H1 (cell line): ENCODE measurements at regions not wholly inside any gene's neighbourhood (a gene's known extent, or its start where the extent isn't known, plus 50 kb on each side); places are given as distances from the start of the nearest gene placed in this dataset.

Experiments used
- CTCF ChIA-PET: fragments of 300-600 bp; sonication (Branson Sonifier 250); formaldehyde crosslinking; loops from one replicate; lab custom pipeline; 2021; ENCODE audit not compliant: partially characterized antibody; lab: Charles Lee
- POLR2A ChIA-PET: fragments of 300-600 bp; sonication (Branson Sonifier 250); formaldehyde crosslinking; loops from one replicate; lab custom pipeline; 2021; ENCODE audit warnings: inconsistent platforms; ENCODE audit not compliant: partially characterized antibody; lab: Charles Lee
- DNase-seq, 2 experiments: peaks; one replicate each; pipeline versions ENCODE4 v3.0.0 to v3.0.0-alpha.2; 2010 to 2022; ENCODE audit warnings: low spot score in 2 of 2, low read depth in 1 of 2, mixed read lengths in 1 of 2
- FAIRE-seq: peaks from 2 replicates; lab custom pipeline; 2011; peaks lifted over from hg19 to GRCh38; lab: Jason Lieb, UNC
- H2AFZ ChIP-seq: 2 replicates; pipeline ENCODE4 v1.8.1; 2012; ENCODE audit warnings: low read length, inconsistent platforms
- H2AK5ac ChIP-seq: 2 replicates; pipeline ENCODE4 v1.6.1; 2013; ENCODE audit warnings: low read depth, low read length
- H2BK120ac ChIP-seq: replicated peaks from 2 replicates; pipeline ENCODE3; 2013; ENCODE audit warnings: low read depth, low read length, inconsistent platforms
- H2BK12ac ChIP-seq: 2 replicates; pipeline ENCODE4 v1.6.1; 2013; ENCODE audit warnings: low read depth, low read length
- H2BK15ac ChIP-seq: 2 replicates; pipeline ENCODE4 v1.6.1; 2013; ENCODE audit warnings: low read length
- H2BK20ac ChIP-seq: 2 replicates; pipeline ENCODE4 v1.6.1; 2013; ENCODE audit warnings: low read length
- H2BK5ac ChIP-seq: 2 replicates; pipeline ENCODE4 v1.6.1; 2013; ENCODE audit warnings: low read depth, low read length
- H3K14ac ChIP-seq: 2 replicates; pipeline ENCODE4 v1.6.1; 2013; ENCODE audit warnings: inconsistent platforms; ENCODE audit not compliant: insufficient read length
- H3K18ac ChIP-seq: 2 replicates; pipeline ENCODE4 v1.6.1; 2013; ENCODE audit warnings: low read length; ENCODE audit errors: extremely low read depth
- H3K23ac ChIP-seq: 2 replicates; pipeline ENCODE4 v1.6.1; 2013; ENCODE audit warnings: inconsistent platforms; ENCODE audit not compliant: insufficient read length
- H3K23me2 ChIP-seq: 2 replicates; pipeline ENCODE4 v1.6.1; 2013; ENCODE audit warnings: low read depth, low read length
- H3K27ac ChIP-seq: 2 replicates; pipeline ENCODE4 v1.6.1; 2011; ENCODE audit warnings: low read depth, low read length, inconsistent platforms
- H3K27me3 ChIP-seq, 4 experiments: replicated peaks in 1 of 4; 1 replicate in 1 of 4; 2 replicates in 3 of 4; pipeline versions ENCODE4 v1.6.1 to v1.8.1; 2011 to 2013; ENCODE audit warnings: low read length in 3 of 4, mild to moderate bottlenecking in 3 of 4, inconsistent platforms in 2 of 4, mixed read lengths in 2 of 4, moderate library complexity in 1 of 4; ENCODE audit not compliant: control insufficient read depth in 3 of 4, insufficient read depth in 3 of 4; ENCODE audit errors: extremely low read depth in 1 of 4
- H3K36me3 ChIP-seq, 4 experiments: 2 replicates each; pipeline versions ENCODE4 v1.6.1 to v1.8.1; 2011 to 2013; ENCODE audit warnings: mild to moderate bottlenecking in 4 of 4, low read length in 3 of 4, moderate library complexity in 2 of 4, control low read depth in 1 of 4, inconsistent platforms in 1 of 4; ENCODE audit not compliant: insufficient read depth in 4 of 4, control insufficient read depth in 2 of 4
- H3K4ac ChIP-seq: replicated peaks from 2 replicates; pipeline ENCODE3; 2013; ENCODE audit warnings: low read length, low read depth, mixed read lengths, inconsistent platforms; ENCODE audit not compliant: insufficient read length
- H3K4me1 ChIP-seq, 4 experiments: replicated peaks in 1 of 4; 1 replicate in 1 of 4; 2 replicates in 3 of 4; pipeline versions ENCODE4 v1.6.1 to v1.8.1; 2011 to 2013; ENCODE audit warnings: low read length in 3 of 4, inconsistent platforms in 2 of 4, mixed read lengths in 1 of 4; ENCODE audit not compliant: insufficient read depth in 4 of 4, control insufficient read depth in 3 of 4
- H3K4me2 ChIP-seq, 2 experiments: 2 replicates each; pipeline versions ENCODE4 v1.6.1 to v1.8.1; 2011 to 2013; ENCODE audit warnings: low read depth in 2 of 2, low read length in 2 of 2, control low read depth in 1 of 2, inconsistent platforms in 1 of 2, mild to moderate bottlenecking in 1 of 2; ENCODE audit not compliant: insufficient read depth in 1 of 2
- H3K4me3 ChIP-seq, 4 experiments: fragments of 200-600, 300-600 bp in 1 of 4; sonication (generic), shearing (Covaris generic), sonication (Bioruptor Twin) in 1 of 4; 2 replicates each; pipeline versions ENCODE4 v1.5.1 to v1.8.1; 2011 to 2016; ENCODE audit warnings: low read length in 4 of 4, low read depth in 3 of 4, control low read depth in 2 of 4, inconsistent platforms in 2 of 4, mild to moderate bottlenecking in 2 of 4, mixed read lengths in 1 of 4, moderate library complexity in 1 of 4; ENCODE audit not compliant: insufficient read depth in 2 of 4; ENCODE audit errors: extremely low read depth in 1 of 4
- H3K56ac ChIP-seq: replicated peaks from 2 replicates; pipeline ENCODE3; 2013; ENCODE audit warnings: low read depth, mild to moderate bottlenecking, mixed read lengths, low read length, inconsistent platforms; ENCODE audit not compliant: insufficient read length
- H3K79me1 ChIP-seq: 2 replicates; pipeline ENCODE4 v1.6.1; 2013; ENCODE audit warnings: low read depth, low read length, control low read depth
- H3K79me2 ChIP-seq, 2 experiments: 2 replicates each; pipeline versions ENCODE4 v1.6.1 to v1.8.1; 2012 to 2013; ENCODE audit warnings: low read length in 2 of 2, mild to moderate bottlenecking in 2 of 2, inconsistent platforms in 1 of 2; ENCODE audit not compliant: insufficient read depth in 2 of 2, control insufficient read depth in 1 of 2
- H3K9ac ChIP-seq, 4 experiments: replicated peaks in 1 of 4; 1 replicate in 1 of 4; 2 replicates in 3 of 4; pipeline versions ENCODE4 v1.6.1 to v1.8.1; 2011 to 2013; ENCODE audit warnings: low read depth in 3 of 4, low read length in 3 of 4, control low read depth in 2 of 4, mild to moderate bottlenecking in 2 of 4, moderate library complexity in 2 of 4, inconsistent platforms in 1 of 4; ENCODE audit errors: extremely low read depth in 1 of 4
- H3K9me3 ChIP-seq, 2 experiments: 2 replicates each; pipeline versions ENCODE4 v1.6.1 to v1.8.1; 2012 to 2013; ENCODE audit warnings: mild to moderate bottlenecking in 2 of 2, moderate library complexity in 2 of 2, control low read depth in 1 of 2, inconsistent platforms in 1 of 2, low read depth in 1 of 2, low read length in 1 of 2, mixed read lengths in 1 of 2; ENCODE audit not compliant: insufficient read depth in 2 of 2
- H4K20me1 ChIP-seq, 2 experiments: replicated peaks in 1 of 2; 2 replicates each; pipeline versions ENCODE3 to v1.8.1; 2011 to 2013; ENCODE audit warnings: inconsistent platforms in 2 of 2, low read length in 2 of 2, mild to moderate bottlenecking in 1 of 2; ENCODE audit not compliant: insufficient read depth in 2 of 2, control insufficient read depth in 1 of 2
- H4K5ac ChIP-seq: 2 replicates; pipeline ENCODE4 v1.6.1; 2013; ENCODE audit warnings: low read length, low read depth, mixed read lengths, inconsistent platforms; ENCODE audit not compliant: insufficient read length
- H4K8ac ChIP-seq: 2 replicates; pipeline ENCODE4 v1.8.0; 2013; ENCODE audit warnings: mild to moderate bottlenecking, moderate library complexity, low read length, inconsistent platforms; ENCODE audit not compliant: insufficient read depth; ENCODE audit errors: extremely low read depth
- H4K91ac ChIP-seq: replicated peaks from 2 replicates; pipeline ENCODE3; 2013; ENCODE audit warnings: low read length, mixed read lengths, inconsistent platforms; ENCODE audit not compliant: insufficient read length
- CBX8 ChIP-seq: fragments of 300-800, 300-1000 bp; sonication (generic); IDR thresholded peaks from 2 replicates; pipeline ENCODE4 v1.7.1; 2016; ENCODE audit warnings: low read depth, low read length, borderline replicate concordance
- E2F6 ChIP-seq: IDR thresholded peaks from 2 replicates; pipeline ENCODE4 v1.6.1; 2012; ENCODE audit warnings: inconsistent platforms
- GTF2F1 ChIP-seq: IDR thresholded peaks from 2 replicates; pipeline ENCODE4 v1.6.1; 2012; ENCODE audit warnings: low read depth, low read length, improper control_type of control experiment, borderline replicate concordance
- KDM5A ChIP-seq: fragments of 200-600 bp; IDR thresholded peaks from 2 replicates; pipeline ENCODE4 v1.7.1; 2012; ENCODE audit warnings: mild to moderate bottlenecking, low read length, inconsistent platforms, mixed read lengths
- RBBP5 ChIP-seq: IDR thresholded peaks from 2 replicates; pipeline ENCODE4 v1.7.1; 2012; ENCODE audit warnings: low read depth, mild to moderate bottlenecking, inconsistent platforms, low read length, moderate library complexity, borderline replicate concordance
- RFX5 ChIP-seq: IDR thresholded peaks from 2 replicates; pipeline ENCODE4 v1.6.1; 2011; ENCODE audit warnings: low read depth, low read length, improper control_type of control experiment, borderline replicate concordance
- SAP30 ChIP-seq: fragments of 300-600 bp; sonication (generic); IDR thresholded peaks from 2 replicates; pipeline ENCODE4 v1.7.1; 2012; ENCODE audit warnings: low read length, moderate library complexity, mild to moderate bottlenecking, inconsistent platforms; ENCODE audit not compliant: insufficient read depth, insufficient replicate concordance
- SIX5 ChIP-seq: IDR thresholded peaks from 2 replicates; pipeline ENCODE4 v1.6.1; 2011; ENCODE audit warnings: mild to moderate bottlenecking, low read depth, low read length
- SUZ12 ChIP-seq: fragments of 200-600 bp; sonication (generic); IDR thresholded peaks from 2 replicates; pipeline ENCODE4 v1.6.1; 2012; ENCODE audit warnings: mild to moderate bottlenecking, inconsistent platforms, low read length, moderate library complexity, mixed read lengths

GRCh38 chr13:89852570-89852969 is 1494.9 kb upstream of the MIR17HG start:
- no peak overlapping the region for H4K8ac ChIP-seq
- H3K14ac ChIP-seq = no peak overlapping the region
- TF ChIP-seq RBBP5 = no peak
- no peak for TF ChIP-seq SAP30
- no peak for TF ChIP-seq SUZ12
- no peak for TF ChIP-seq CBX8
- no peak for TF ChIP-seq RFX5
- TF ChIP-seq KDM5A = no peak
- no peak for TF ChIP-seq E2F6
- TF ChIP-seq GTF2F1 = no peak
- no peak for TF ChIP-seq SIX5
- no peaks in the 10 kb centered on the region for H4K20me1 ChIP-seq
- H2BK5ac ChIP-seq = no peak overlapping the region
- H2BK12ac ChIP-seq = no peak overlapping the region
- no peak for DNase-seq
- no peaks in the 10 kb centered on the region for H3K23me2 ChIP-seq
- H3K27me3 ChIP-seq = no peaks in the 10 kb centered on the region
- H3K9me3 ChIP-seq = no peaks in the 10 kb centered on the region
- H3K27ac ChIP-seq = no peak overlapping the region
- no peak overlapping the region for H2AFZ ChIP-seq
- ChIA-PET CTCF (no interaction called here), POLR2A (no interaction called here)
- H3K23ac ChIP-seq = no peak overlapping the region
- FAIRE-seq = no peak
- no peak overlapping the region for H2BK20ac ChIP-seq
- no peak overlapping the region for H3K4me3 ChIP-seq
- H3K4me2 ChIP-seq = no peak overlapping the region
- no peaks in the 10 kb centered on the region for H3K79me2 ChIP-seq
- no peak overlapping the region for H4K91ac ChIP-seq
- no peak overlapping the region for H2BK15ac ChIP-seq
- no peak overlapping the region for H3K9ac ChIP-seq
- H3K18ac ChIP-seq = no peak overlapping the region
- no peaks in the 10 kb centered on the region for H3K79me1 ChIP-seq
- no peak overlapping the region for H3K56ac ChIP-seq
- no peak overlapping the region for H3K4ac ChIP-seq
- H2BK120ac ChIP-seq = no peak overlapping the region
- H3K36me3 ChIP-seq = no peaks in the 10 kb centered on the region
- no peak overlapping the region for H2AK5ac ChIP-seq
- no peak overlapping the region for H4K5ac ChIP-seq
- H3K4me1 ChIP-seq = no peaks in the 10 kb centered on the region
